Fibroblast of pulmonary artery (primary cell): ENCODE measurements at regions not wholly inside any gene's neighbourhood (a gene's known extent, or its start where the extent isn't known, plus 50 kb on each side); places are given as distances from the start of the nearest gene placed in this dataset.

Experiments
- DNase-seq: peaks from one replicate; pipeline ENCODE4 v3.0.0-alpha.2; 2010; ENCODE audit warnings: low read depth
- H3K4me3 ChIP-seq: replicated peaks from 2 replicates; pipeline ENCODE4 v1.5.1; 2011; ENCODE audit warnings: low read depth, mild to moderate bottlenecking, control low read depth, low read length, moderate library complexity
- TF ChIP-seq, protein P1 (sequence below): IDR thresholded peaks from 2 replicates; pipeline ENCODE4 v1.5.1; 2011; ENCODE audit warnings: mild to moderate bottlenecking, control low read depth, low read length, inconsistent platforms; ENCODE audit errors: missing control alignments

DNA sequence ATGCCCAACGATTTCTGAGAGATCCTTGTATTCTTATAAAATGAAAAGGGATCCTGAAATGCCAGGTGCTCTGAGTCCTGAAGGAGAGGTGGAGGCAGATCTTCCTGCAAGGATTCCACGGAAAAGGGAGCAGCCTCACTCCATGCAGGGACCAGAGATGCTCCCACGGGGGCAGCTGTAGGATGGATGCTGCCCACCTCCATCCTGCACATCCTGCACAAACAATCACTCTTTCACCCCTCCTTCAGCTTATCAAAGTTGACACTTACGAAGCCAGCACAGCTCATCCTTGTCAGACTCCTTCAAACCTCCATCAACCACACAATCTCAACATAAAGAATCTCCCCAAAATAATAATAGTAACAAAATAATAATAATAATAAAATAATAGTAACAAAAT, 119.1 kb downstream of the GGTLC2 start:
- TF ChIP-seq, protein P1, sequence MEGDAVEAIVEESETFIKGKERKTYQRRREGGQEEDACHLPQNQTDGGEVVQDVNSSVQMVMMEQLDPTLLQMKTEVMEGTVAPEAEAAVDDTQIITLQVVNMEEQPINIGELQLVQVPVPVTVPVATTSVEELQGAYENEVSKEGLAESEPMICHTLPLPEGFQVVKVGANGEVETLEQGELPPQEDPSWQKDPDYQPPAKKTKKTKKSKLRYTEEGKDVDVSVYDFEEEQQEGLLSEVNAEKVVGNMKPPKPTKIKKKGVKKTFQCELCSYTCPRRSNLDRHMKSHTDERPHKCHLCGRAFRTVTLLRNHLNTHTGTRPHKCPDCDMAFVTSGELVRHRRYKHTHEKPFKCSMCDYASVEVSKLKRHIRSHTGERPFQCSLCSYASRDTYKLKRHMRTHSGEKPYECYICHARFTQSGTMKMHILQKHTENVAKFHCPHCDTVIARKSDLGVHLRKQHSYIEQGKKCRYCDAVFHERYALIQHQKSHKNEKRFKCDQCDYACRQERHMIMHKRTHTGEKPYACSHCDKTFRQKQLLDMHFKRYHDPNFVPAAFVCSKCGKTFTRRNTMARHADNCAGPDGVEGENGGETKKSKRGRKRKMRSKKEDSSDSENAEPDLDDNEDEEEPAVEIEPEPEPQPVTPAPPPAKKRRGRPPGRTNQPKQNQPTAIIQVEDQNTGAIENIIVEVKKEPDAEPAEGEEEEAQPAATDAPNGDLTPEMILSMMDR, result no peak
- H3K4me3 ChIP-seq, result no peak overlapping the region
- DNase-seq, result no peak

DNA sequence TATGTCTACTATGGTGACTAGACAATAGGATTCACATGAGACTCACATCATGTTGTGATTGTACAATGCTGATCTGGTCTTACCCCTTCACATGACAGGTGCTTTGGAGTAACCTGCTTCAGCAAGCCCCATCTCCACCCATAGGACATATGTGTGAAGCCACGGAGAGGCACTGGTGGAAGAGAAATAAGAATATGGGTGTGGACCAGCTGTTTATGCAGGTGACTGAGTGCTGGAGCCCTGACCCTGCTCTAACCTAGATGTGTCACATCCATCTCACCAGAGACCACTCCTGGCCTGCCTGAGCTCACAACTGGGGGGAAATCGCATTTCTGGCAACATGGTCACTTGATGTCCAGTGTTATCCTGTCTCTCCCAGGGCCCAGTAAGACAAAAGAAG, 119.7 kb downstream of the GGTLC2 start:
- TF ChIP-seq, protein P1, result no peak
- no peak overlapping the region for H3K4me3 ChIP-seq
- no peak for DNase-seq

DNA sequence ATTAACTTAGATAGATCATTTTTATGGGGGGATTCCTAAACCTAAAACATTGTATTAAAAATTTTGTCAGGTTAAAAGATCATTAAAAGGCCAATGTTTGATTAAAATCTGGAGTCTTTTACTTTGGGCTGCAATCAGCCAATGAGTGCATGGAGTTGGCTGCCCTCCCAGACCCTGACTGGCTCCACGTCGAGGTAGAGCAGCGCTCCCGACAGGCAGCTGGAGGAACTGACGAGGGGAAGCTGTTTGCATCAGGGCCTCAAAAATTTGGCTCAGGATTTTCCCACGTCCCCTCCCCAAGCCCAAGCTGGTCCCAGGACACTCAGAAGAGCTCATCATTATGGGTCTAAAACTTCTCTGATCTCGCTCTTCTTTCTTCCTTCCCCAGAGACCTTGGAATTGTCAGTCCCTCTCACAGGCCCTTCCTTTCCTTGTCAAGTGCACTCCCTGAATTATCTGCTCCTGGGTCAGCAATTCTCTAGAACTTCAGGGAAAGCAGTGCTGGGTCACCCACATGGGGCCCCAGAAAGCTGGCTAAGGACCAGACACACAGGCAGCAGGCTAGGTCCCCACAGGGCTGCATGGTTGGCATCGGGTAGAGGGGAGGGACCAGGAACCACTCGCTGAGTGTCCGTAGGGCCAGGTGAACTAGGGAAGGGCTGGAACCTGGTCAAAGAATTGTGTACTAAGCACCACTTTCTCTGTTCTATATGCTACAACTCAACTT, 119.6 kb upstream of the IGLL5 start:
- no peak for DNase-seq
- H3K4me3 ChIP-seq, result no peak overlapping the region
- TF ChIP-seq, protein P1, result peak; percentile 36

DNA sequence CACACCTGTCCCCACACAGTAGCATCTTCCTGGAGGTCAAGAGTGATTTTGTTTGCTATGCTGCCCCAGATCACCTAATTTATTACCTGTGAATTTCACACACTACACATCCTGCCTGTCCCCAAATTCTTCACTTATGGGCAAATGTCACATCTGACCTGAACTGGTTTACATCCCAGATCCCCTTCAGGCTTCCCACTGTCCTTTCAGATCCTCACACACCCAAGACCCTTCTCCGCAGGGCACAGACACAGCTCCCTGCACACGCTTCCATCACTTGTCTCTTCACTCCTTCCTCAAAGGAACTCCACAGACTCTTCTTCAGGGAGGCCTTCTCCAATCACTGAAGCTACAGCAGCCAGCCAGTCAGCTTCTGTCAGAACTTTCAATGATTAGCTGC, 118.7 kb upstream of the IGLL5 start:
- no peak overlapping the region for H3K4me3 ChIP-seq
- DNase-seq, result no peak
- TF ChIP-seq, protein P1, result no peak

DNA sequence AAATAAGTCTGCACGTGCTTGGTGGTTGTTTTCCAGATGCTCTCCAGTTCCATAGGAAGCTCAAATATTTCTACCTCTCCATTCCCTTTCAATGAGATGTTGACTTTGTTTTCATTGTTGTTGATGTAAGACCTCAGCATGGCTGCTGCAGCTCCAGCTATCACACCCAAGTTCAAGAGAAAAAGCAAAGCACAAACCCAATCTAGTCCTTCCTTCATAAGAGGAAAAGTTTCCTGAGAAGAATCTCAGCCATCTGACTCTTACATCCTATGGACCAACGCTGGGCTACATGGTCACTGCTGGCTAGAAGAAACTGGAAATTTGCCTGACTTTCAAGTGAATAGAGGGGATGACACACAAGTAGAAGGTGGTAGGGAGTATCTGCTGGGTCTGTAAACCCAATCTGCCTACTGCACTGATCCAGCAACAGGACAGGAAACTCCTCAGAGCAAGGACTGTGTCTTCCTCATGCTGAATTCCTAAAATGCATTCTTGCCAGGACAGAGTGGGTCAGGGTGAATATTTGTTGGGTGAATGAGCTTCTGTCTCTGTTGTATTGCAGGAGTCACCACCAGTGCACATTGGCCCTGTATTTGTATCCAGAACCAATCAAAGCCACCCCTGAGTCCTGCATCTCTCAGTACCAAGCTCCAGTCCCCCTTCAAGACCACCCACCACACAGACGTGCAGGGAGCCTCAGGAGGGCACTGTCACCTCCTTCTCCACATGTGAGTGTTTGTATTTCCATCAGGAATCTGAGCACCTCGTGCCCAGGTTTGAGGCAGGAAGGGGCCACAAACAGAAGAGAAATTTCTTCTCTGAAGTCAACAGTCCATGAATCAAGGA, 118.0 kb upstream of the IGLL5 start:
- DNase-seq, result no peak
- H3K4me3 ChIP-seq, result no peak overlapping the region
- TF ChIP-seq, protein P1, result no peak

DNA sequence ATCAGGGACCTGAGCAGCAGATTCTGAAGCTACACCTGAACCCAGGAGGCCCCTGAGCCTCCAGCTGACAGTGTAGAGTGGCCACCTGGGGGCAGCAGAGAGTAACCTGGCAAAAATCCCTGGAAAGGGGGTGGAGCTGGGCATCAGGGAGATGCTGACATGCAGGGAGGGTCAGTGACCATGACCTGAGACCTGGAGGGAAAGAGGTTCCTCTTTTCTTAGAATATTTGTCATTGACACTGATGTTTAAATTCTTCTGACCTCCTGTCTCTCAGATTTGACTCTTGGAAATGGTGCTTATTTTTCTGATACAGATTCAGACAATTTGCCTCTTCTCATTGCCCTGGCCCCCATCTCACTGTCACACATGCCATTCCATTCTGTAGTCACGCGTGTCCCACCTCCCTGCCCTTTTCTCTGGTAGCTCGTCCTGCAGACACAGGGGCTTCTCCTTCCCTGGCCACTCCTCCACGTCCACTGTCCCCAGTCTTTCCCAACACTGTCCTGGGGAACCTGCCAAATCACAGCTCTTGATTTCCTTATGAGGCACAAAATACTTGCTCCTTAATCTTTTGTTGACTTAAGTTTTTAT, 117.2 kb upstream of the IGLL5 start:
- peak; percentile 31 for DNase-seq
- TF ChIP-seq, protein P1, result peak; percentile 82
- H3K4me3 ChIP-seq, result no peak overlapping the region
